Fibroblast of upper back skin (primary cell): ENCODE measurements at regions not wholly inside any gene's neighbourhood (a gene's known extent, or its start where the extent isn't known, plus 50 kb on each side); places are given as distances from the start of the nearest gene placed in this dataset.
A peak's percentile ranks its signal among the peaks of the same experiment; 100 is the strongest.
"Not testable (repeated sequence)": the region's sequence is repeated elsewhere in the genome, so short reads cannot be mapped to it uniquely, and the experiment has no call there.

Experiments
- DNase-seq: peaks from one replicate; pipeline ENCODE4 v3.0.0-alpha.2; 2013

- DNase-seq: peak; percentile 93
Observed at GRCh38 chr4:26048378-26048882, 134.4 kb downstream of the SMIM20 start.

GRCh38 chr4:26048950-26049349 is 134.9 kb downstream of the SMIM20 start:
- peak; percentile 55 for DNase-seq

GRCh38 chr4:26049447-26049846 is 135.4 kb downstream of the SMIM20 start:
- no peak for DNase-seq

GRCh38 chr4:26050212-26050643 is 136.2 kb downstream of the SMIM20 start:
- DNase-seq: no peak

- DNase-seq: no peak
Observed at GRCh38 chr4:26050671-26051070, 136.7 kb downstream of the SMIM20 start.

GRCh38 chr4:26051240-26051639 is 137.2 kb downstream of the SMIM20 start:
- DNase-seq: peak; percentile 59

GRCh38 chr4:26052663-26053541 is 138.9 kb downstream of the SMIM20 start:
- no peak for DNase-seq

- no peak for DNase-seq
Observed at GRCh38 chr4:26053761-26054160, 139.7 kb downstream of the SMIM20 start.

GRCh38 chr4:26055855-26056254 is 141.8 kb downstream of the SMIM20 start:
- no peak for DNase-seq

- no peak for DNase-seq
Observed at GRCh38 chr4:26056406-26056805, 142.4 kb downstream of the SMIM20 start.

- DNase-seq: not testable (repeated sequence)
Observed at GRCh38 chr4:26057839-26058238, 143.8 kb downstream of the SMIM20 start.

- DNase-seq: peak; percentile 26
Observed at GRCh38 chr4:26058537-26058936, 144.5 kb downstream of the SMIM20 start.

GRCh38 chr4:26059391-26060154 is 145.6 kb downstream of the SMIM20 start:
- DNase-seq: no peak

GRCh38 chr4:26060286-26060685 is 146.3 kb downstream of the SMIM20 start:
- DNase-seq: peak; percentile 10

GRCh38 chr4:26061248-26061986 is 147.4 kb downstream of the SMIM20 start:
- DNase-seq: peak; percentile 37

- peak; percentile 32 for DNase-seq
Observed at GRCh38 chr4:26062215-26062614, 148.2 kb downstream of the SMIM20 start.

- not testable (repeated sequence) for DNase-seq
Observed at GRCh38 chr4:26064009-26064408, 150.0 kb downstream of the SMIM20 start.

GRCh38 chr4:26065833-26066232 is 151.8 kb downstream of the SMIM20 start:
- no peak for DNase-seq

- no peak for DNase-seq
Observed at GRCh38 chr4:26067035-26067434, 153.0 kb downstream of the SMIM20 start.

GRCh38 chr4:26069218-26069617 is 155.2 kb downstream of the SMIM20 start:
- peak; percentile 24 for DNase-seq

- no peak for DNase-seq
Observed at GRCh38 chr4:26071688-26072087, 157.7 kb downstream of the SMIM20 start.

- DNase-seq: no peak
Observed at GRCh38 chr4:26073886-26074560, 160.0 kb downstream of the SMIM20 start.
